Spinal cord (tissue), 9 donors: ENCODE measurements at regions not wholly inside any gene's neighbourhood (a gene's known extent, or its start where the extent isn't known, plus 50 kb on each side); places are given as distances from the start of the nearest gene placed in this dataset.
"Not testable (repeated sequence)": the region's sequence is repeated elsewhere in the genome, so short reads cannot be mapped to it uniquely, and the experiment has no call there.

Experiments used
- DNase-seq, 6 donors: peaks; one replicate each; pipeline versions ENCODE4 v3.0.0 to v3.0.0-alpha.2; 2013 to 2015; ENCODE audit warnings: low spot score in 6 of 6, low read depth in 4 of 6
- H3K27ac ChIP-seq: one replicate; pipeline ENCODE4 v1.5.1; 2013; ENCODE audit warnings: low read depth, low read length, control low read depth
- H3K27me3 ChIP-seq: one replicate; pipeline ENCODE4 v1.6.1; 2013; ENCODE audit warnings: low read length; ENCODE audit not compliant: control insufficient read depth, insufficient read depth
- H3K36me3 ChIP-seq: one replicate; pipeline ENCODE4 v1.6.1; 2013; ENCODE audit warnings: low read length; ENCODE audit not compliant: control insufficient read depth, insufficient read depth
- H3K4me1 ChIP-seq: one replicate; pipeline ENCODE4 v1.6.1; 2013; ENCODE audit warnings: low read length; ENCODE audit not compliant: control insufficient read depth, insufficient read depth
- H3K4me3 ChIP-seq: one replicate; pipeline ENCODE4 v1.5.1; 2013; ENCODE audit warnings: low read depth, low read length, control low read depth
- H3K9me3 ChIP-seq: one replicate; pipeline ENCODE4 v1.6.1; 2013; ENCODE audit warnings: low read length; ENCODE audit not compliant: control insufficient read depth, insufficient read depth
- WGBS: methylation state at CpG from one replicate; pipeline ENCODE4 v1.1.5; 2013; ENCODE audit warnings: missing lambda C conversion rate; ENCODE audit not compliant: insufficient coverage; 5-methylcytosine and 5-hydroxymethylcytosine counted together
- donor health status: healthy.

GRCh38 chr7:121608785-121609184 is 212.7 kb upstream of the FAM3C start:
- 57% methylated on average over 4 of the region's 6 CpGs for WGBS
- Histone ChIP-seq H3K27me3 (no peaks in the 10 kb centered on the region), H3K9me3 (no peaks in the 10 kb centered on the region), H3K27ac (no peak overlapping the region), H3K4me3 (no peak overlapping the region), H3K4me1 (no peaks in the 10 kb centered on the region), H3K36me3 (no peaks in the 10 kb centered on the region)
- DNase-seq: peak in 2 of 6 donors; percentile 85 to 93

- not testable (repeated sequence) for H3K9me3 ChIP-seq, H3K4me3 ChIP-seq, H3K4me1 ChIP-seq, H3K36me3 ChIP-seq, DNase-seq, H3K27ac ChIP-seq, H3K27me3 ChIP-seq
- WGBS: no CpG with 5 or more reads among the region's 2 CpGs
Measured at GRCh38 chr7:121608183-121608582, 212.1 kb upstream of the FAM3C start.

GRCh38 chr7:121605317-121605680 is 209.2 kb upstream of the FAM3C start:
- no peaks in the 10 kb centered on the region for H3K9me3 ChIP-seq
- H3K4me3 ChIP-seq: no peak overlapping the region
- H3K4me1 ChIP-seq: no peaks in the 10 kb centered on the region
- peak in 3 of 6 donors; percentile 32 to 89 (median 79) for DNase-seq
- H3K27ac ChIP-seq: no peak overlapping the region
- no peaks in the 10 kb centered on the region for H3K36me3 ChIP-seq
- no CpG with 5 or more reads among the region's 3 CpGs for WGBS
- no peaks in the 10 kb centered on the region for H3K27me3 ChIP-seq

GRCh38 chr7:121604627-121605316 is 208.7 kb upstream of the FAM3C start:
- 67% methylated on average over 1 of the region's 2 CpGs for WGBS
- no peaks in the 10 kb centered on the region for H3K27me3 ChIP-seq
- no peak for DNase-seq
- H3K27ac ChIP-seq: no peak overlapping the region
- no peaks in the 10 kb centered on the region for H3K4me1 ChIP-seq
- H3K9me3 ChIP-seq: no peaks in the 10 kb centered on the region
- no peaks in the 10 kb centered on the region for H3K36me3 ChIP-seq
- no peak overlapping the region for H3K4me3 ChIP-seq

- no peak overlapping the region for H3K27ac ChIP-seq
- H3K4me3 ChIP-seq: no peak overlapping the region
- DNase-seq: no peak
- no peaks in the 10 kb centered on the region for H3K9me3 ChIP-seq
- no peaks in the 10 kb centered on the region for H3K4me1 ChIP-seq
- no peaks in the 10 kb centered on the region for H3K27me3 ChIP-seq
- no CpG with 5 or more reads among the region's 2 CpGs for WGBS
- H3K36me3 ChIP-seq: no peaks in the 10 kb centered on the region
Measured at GRCh38 chr7:121603886-121604285, 207.8 kb upstream of the FAM3C start.

GRCh38 chr7:121599887-121600286 is 203.8 kb upstream of the FAM3C start:
- no peaks in the 10 kb centered on the region for H3K9me3 ChIP-seq
- no peaks in the 10 kb centered on the region for H3K4me1 ChIP-seq
- no peak overlapping the region for H3K4me3 ChIP-seq
- no peaks in the 10 kb centered on the region for H3K27me3 ChIP-seq
- WGBS: 100% methylated on average over 1 of the region's 1 CpG
- no peaks in the 10 kb centered on the region for H3K36me3 ChIP-seq
- no peak overlapping the region for H3K27ac ChIP-seq
- DNase-seq: no peak

GRCh38 chr7:121595758-121596696 is 199.9 kb upstream of the FAM3C start:
- Histone ChIP-seq H3K27me3 (no peaks in the 10 kb centered on the region), H3K36me3 (no peaks in the 10 kb centered on the region), H3K4me1 (no peaks in the 10 kb centered on the region), H3K4me3 (no peak overlapping the region), H3K27ac (no peak overlapping the region), H3K9me3 (no peaks in the 10 kb centered on the region)
- WGBS: 60% methylated on average over 1 of the region's 5 CpGs
- peak in 1 of 6 donors; percentile 90 for DNase-seq

GRCh38 chr7:121591926-121592325 is 195.8 kb upstream of the FAM3C start:
- no peaks in the 10 kb centered on the region for H3K4me1 ChIP-seq
- WGBS: no CpG with 5 or more reads among the region's 3 CpGs
- DNase-seq: peak in 1 of 6 donors; percentile 83
- no peaks in the 10 kb centered on the region for H3K27me3 ChIP-seq
- no peaks in the 10 kb centered on the region for H3K36me3 ChIP-seq
- H3K27ac ChIP-seq: no peak overlapping the region
- no peaks in the 10 kb centered on the region for H3K9me3 ChIP-seq
- no peak overlapping the region for H3K4me3 ChIP-seq

GRCh38 chr7:121587435-121587834 is 191.3 kb upstream of the FAM3C start:
- no peaks in the 10 kb centered on the region for H3K36me3 ChIP-seq
- no peaks in the 10 kb centered on the region for H3K4me1 ChIP-seq
- H3K27me3 ChIP-seq: no peaks in the 10 kb centered on the region
- H3K9me3 ChIP-seq: no peaks in the 10 kb centered on the region
- H3K4me3 ChIP-seq: no peak overlapping the region
- DNase-seq: peak in 1 of 6 donors; percentile 44
- H3K27ac ChIP-seq: no peak overlapping the region
- WGBS: 0% methylated on average over 1 of the region's 5 CpGs

GRCh38 chr7:121582258-121582657 is 186.2 kb upstream of the FAM3C start:
- Histone ChIP-seq H3K9me3 (no peaks in the 10 kb centered on the region), H3K27ac (no peak overlapping the region), H3K36me3 (no peaks in the 10 kb centered on the region), H3K4me1 (no peaks in the 10 kb centered on the region), H3K27me3 (no peaks in the 10 kb centered on the region), H3K4me3 (no peak overlapping the region)
- no peak for DNase-seq
